GM12892 (cell line): ENCODE measurements at regions not wholly inside any gene's neighbourhood (a gene's known extent, or its start where the extent isn't known, plus 50 kb on each side); places are given as distances from the start of the nearest gene placed in this dataset.

ENCODE experiments used
- POLR2A ChIP-seq: IDR thresholded peaks from 2 replicates; pipeline ENCODE4 v1.6.1; 2011; ENCODE audit warnings: low read depth, low read length, control low read depth
- TAF1 ChIP-seq: IDR thresholded peaks from 2 replicates; pipeline ENCODE4 v1.6.1; 2011; ENCODE audit warnings: low read depth, mild to moderate bottlenecking, control low read depth, low read length, borderline replicate concordance

- no peak for TF ChIP-seq TAF1
- TF ChIP-seq POLR2A, result no peak
Measured at GRCh38 chr10:130744631-130745030, 566.9 kb downstream of the TCERG1L start.
